ENCODE measurements at regions not wholly inside any gene's neighbourhood (a gene's known extent, or its start where the extent isn't known, plus 50 kb on each side); places are given as distances from the start of the nearest gene placed in this dataset.

DNA sequence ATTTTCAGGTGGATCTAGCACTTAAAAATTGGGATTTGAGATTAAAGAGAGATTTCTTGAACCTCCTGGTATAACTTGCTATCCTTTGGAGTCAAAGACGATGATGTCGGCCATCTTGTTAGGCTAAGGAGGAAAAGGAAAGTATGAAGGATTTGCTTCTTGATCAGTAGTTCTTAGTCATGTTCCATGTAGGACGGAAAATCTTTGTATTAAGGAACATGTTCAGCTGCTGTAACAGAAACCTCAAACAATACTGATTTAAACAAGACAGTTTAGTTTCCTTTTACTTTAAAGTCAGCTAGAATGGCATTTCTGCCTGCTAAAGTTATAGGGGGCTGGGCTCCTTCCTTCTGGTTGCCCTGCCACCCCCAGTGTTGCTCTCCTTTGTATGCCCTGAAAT lies 56.4 kb upstream of the MGAT5 start:
- TF ChIP-seq, protein P1, sequence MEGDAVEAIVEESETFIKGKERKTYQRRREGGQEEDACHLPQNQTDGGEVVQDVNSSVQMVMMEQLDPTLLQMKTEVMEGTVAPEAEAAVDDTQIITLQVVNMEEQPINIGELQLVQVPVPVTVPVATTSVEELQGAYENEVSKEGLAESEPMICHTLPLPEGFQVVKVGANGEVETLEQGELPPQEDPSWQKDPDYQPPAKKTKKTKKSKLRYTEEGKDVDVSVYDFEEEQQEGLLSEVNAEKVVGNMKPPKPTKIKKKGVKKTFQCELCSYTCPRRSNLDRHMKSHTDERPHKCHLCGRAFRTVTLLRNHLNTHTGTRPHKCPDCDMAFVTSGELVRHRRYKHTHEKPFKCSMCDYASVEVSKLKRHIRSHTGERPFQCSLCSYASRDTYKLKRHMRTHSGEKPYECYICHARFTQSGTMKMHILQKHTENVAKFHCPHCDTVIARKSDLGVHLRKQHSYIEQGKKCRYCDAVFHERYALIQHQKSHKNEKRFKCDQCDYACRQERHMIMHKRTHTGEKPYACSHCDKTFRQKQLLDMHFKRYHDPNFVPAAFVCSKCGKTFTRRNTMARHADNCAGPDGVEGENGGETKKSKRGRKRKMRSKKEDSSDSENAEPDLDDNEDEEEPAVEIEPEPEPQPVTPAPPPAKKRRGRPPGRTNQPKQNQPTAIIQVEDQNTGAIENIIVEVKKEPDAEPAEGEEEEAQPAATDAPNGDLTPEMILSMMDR (conservative IDR thresholded peaks at IDR 0.05; ENCODE audit: low read length) = no peak
- TF ChIP-seq EZH2phosphoT487 (IDR thresholded peaks at IDR 0.05; ENCODE audit: borderline replicate concordance, low read depth, low read length) = no peak
